ENCODE measurements at regions not wholly inside any gene's neighbourhood (a gene's known extent, or its start where the extent isn't known, plus 50 kb on each side); places are given as distances from the start of the nearest gene placed in this dataset.
"Not testable (repeated sequence)": the region's sequence is repeated elsewhere in the genome, so short reads cannot be mapped to it uniquely, and the experiment has no call there.

DNA sequence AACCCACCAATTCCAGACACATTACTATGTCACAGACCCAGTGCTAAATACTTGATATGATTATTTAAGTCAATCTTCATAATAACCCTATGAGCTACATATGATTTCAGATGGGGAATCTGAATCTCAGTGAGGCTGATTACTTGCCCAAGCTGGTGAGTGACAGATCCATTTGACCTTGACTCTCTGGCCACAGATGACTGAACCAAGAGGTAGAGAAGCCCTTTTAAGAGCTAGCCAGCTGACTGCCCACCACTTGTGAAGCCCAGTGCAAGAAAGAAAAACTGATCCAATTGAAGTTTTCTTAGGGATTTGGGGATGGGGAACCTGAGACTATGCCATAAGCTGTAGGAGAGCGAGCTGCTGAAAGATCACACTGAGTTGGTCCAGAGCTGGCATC, 124.7 kb upstream of the SPATA12 start:
- no peaks in the 10 kb centered on the region for H3K36me3 ChIP-seq
- no peak overlapping the region for H3K27ac ChIP-seq
- no peak overlapping the region for H3K4me3 ChIP-seq (ENCODE audit: low read depth in 1 of 2, low read length in 1 of 2)
- no peaks in the 10 kb centered on the region for H3K9me3 ChIP-seq
- TF ChIP-seq, protein P1, sequence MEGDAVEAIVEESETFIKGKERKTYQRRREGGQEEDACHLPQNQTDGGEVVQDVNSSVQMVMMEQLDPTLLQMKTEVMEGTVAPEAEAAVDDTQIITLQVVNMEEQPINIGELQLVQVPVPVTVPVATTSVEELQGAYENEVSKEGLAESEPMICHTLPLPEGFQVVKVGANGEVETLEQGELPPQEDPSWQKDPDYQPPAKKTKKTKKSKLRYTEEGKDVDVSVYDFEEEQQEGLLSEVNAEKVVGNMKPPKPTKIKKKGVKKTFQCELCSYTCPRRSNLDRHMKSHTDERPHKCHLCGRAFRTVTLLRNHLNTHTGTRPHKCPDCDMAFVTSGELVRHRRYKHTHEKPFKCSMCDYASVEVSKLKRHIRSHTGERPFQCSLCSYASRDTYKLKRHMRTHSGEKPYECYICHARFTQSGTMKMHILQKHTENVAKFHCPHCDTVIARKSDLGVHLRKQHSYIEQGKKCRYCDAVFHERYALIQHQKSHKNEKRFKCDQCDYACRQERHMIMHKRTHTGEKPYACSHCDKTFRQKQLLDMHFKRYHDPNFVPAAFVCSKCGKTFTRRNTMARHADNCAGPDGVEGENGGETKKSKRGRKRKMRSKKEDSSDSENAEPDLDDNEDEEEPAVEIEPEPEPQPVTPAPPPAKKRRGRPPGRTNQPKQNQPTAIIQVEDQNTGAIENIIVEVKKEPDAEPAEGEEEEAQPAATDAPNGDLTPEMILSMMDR (IDR thresholded peaks at IDR 0.05) = no peak
- H3K27me3 ChIP-seq = no peaks in the 10 kb centered on the region
- no peaks in the 10 kb centered on the region for H3K4me1 ChIP-seq (ENCODE audit: control insufficient read depth in 1 of 2, insufficient read depth in 1 of 2, low read depth in 1 of 2, low read length in 1 of 2)

DNA sequence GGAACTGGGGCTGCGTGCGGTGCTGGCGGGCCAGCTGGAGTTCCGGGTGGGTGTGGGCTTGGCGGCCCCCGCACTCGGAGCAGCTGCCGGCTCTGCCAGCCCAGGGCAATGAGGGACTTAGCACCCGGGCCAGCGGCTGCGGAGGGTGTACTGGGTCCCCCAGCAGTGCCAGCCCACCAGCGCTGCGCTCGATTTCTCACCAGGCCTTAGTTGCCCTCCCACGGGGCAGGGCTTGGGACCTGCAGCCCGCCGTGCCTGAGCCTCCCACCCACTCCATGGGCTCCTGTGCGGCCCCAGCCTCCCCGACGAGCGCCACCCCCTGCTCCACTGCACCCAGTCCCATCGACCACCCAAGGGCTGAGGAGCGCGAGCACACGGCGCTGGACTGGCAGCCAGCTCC, 126.0 kb upstream of the SPATA12 start:
- not testable (repeated sequence) for H3K27ac ChIP-seq; H3K4me1 ChIP-seq (ENCODE audit: control insufficient read depth in 1 of 2, insufficient read depth in 1 of 2, low read depth in 1 of 2, low read length in 1 of 2); H3K36me3 ChIP-seq; H3K27me3 ChIP-seq; H3K4me3 ChIP-seq (ENCODE audit: low read depth in 1 of 2, low read length in 1 of 2); H3K9me3 ChIP-seq

DNA sequence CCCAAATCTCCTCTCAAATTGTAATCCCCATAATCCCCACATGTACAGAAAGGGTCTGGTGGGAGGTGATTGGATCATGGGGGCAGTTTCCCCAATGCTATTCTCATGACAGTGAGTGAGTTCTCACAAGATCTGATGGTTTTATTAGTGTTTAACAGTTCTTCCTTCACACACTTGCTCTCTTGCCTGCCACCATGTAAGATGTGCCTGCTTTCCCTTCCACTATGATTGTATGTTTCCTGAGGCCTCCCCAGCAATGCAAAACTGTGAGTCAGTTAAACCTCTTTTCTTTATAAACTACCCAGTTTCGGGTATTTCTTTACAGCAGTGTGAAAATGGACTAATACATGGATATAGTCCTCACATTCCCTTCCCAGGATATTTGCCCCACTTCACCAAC, 126.7 kb upstream of the SPATA12 start:
- H3K36me3 ChIP-seq = no peaks in the 10 kb centered on the region
- H3K4me1 ChIP-seq (ENCODE audit: control insufficient read depth in 1 of 2, insufficient read depth in 1 of 2, low read depth in 1 of 2, low read length in 1 of 2) = no peaks in the 10 kb centered on the region
- no peak overlapping the region for H3K27ac ChIP-seq
- no peak overlapping the region for H3K4me3 ChIP-seq (ENCODE audit: low read depth in 1 of 2, low read length in 1 of 2)
- H3K9me3 ChIP-seq = no peaks in the 10 kb centered on the region
- TF ChIP-seq, protein P1 (IDR thresholded peaks at IDR 0.05) = no peak
- H3K27me3 ChIP-seq = no peaks in the 10 kb centered on the region

DNA sequence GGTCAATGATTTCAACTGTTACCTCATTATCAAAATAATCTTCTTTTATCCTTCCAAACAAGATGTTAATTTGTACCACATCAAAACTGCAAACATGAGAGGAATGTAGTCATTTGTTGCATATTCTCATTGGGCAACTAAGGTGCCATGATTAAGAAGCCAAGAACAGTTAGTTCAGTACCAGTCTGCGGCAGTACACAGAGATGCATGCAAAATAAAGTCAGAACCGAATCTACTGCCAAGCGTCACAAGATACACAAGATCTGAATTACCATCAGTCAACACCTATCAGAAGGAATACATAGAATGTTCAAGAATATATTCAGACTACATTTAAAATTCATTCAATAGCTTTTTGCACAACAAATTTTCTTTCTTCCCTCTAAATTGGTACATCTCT, 127.6 kb upstream of the SPATA12 start:
- H3K4me1 ChIP-seq (ENCODE audit: control insufficient read depth in 1 of 2, insufficient read depth in 1 of 2, low read depth in 1 of 2, low read length in 1 of 2) = no peaks in the 10 kb centered on the region
- H3K4me3 ChIP-seq (ENCODE audit: low read depth in 1 of 2, low read length in 1 of 2) = no peak overlapping the region
- H3K9me3 ChIP-seq = no peaks in the 10 kb centered on the region
- no peaks in the 10 kb centered on the region for H3K27me3 ChIP-seq
- H3K36me3 ChIP-seq = no peaks in the 10 kb centered on the region
- H3K27ac ChIP-seq = no peak overlapping the region
- TF ChIP-seq, protein P1 (IDR thresholded peaks at IDR 0.05) = no peak

DNA sequence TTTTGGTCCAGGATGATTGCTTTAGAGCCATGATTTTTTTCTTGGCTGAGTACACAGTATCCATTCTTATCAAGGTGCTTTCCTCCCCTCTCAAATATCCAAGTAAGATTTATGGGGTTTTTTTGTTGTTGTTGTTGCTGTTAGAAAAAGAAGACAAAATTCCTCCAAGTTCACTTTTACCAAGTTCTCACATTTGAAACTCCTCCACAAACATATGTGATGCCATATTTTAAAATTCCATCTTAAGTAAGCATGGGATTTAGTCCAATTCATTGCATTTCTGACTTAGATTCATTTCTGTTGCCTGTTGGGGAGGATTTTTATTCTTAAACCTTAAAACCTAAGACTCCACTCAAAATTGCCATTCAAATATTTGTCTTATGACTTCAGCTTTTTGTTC, 128.6 kb upstream of the SPATA12 start:
- no peak overlapping the region for H3K4me3 ChIP-seq (ENCODE audit: low read depth in 1 of 2, low read length in 1 of 2)
- H3K27ac ChIP-seq = no peak overlapping the region
- no peaks in the 10 kb centered on the region for H3K9me3 ChIP-seq
- no peaks in the 10 kb centered on the region for H3K27me3 ChIP-seq
- no peaks in the 10 kb centered on the region for H3K36me3 ChIP-seq
- no peaks in the 10 kb centered on the region for H3K4me1 ChIP-seq (ENCODE audit: control insufficient read depth in 1 of 2, insufficient read depth in 1 of 2, low read depth in 1 of 2, low read length in 1 of 2)
- TF ChIP-seq, protein P1 (IDR thresholded peaks at IDR 0.05) = no peak

DNA sequence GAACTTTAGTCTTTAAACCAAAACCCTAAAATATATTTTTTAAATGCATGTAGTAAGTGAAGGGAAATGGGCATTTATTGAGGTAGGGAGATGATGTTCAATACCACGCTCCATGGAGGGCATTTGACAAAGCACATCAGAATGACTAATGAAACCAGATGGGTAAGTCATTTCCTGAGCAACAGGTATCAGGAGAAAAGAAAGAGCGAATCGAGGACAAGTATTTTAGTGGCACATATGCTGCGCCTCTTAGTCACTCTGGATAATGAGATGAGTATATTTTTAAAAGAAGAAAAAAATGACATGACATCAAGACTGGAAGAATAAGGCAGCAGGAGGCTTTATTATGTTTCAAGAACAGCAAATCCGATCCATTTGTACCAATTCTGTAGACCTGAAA, 129.0 kb upstream of the ARHGEF3 start:
- TF ChIP-seq, protein P1 (IDR thresholded peaks at IDR 0.05) = no peak
- Histone ChIP-seq H3K4me1 (ENCODE audit: control insufficient read depth in 1 of 2, insufficient read depth in 1 of 2, low read depth in 1 of 2, low read length in 1 of 2) (no peaks in the 10 kb centered on the region), H3K27ac (no peak overlapping the region), H3K4me3 (ENCODE audit: low read depth in 1 of 2, low read length in 1 of 2) (no peak overlapping the region), H3K36me3 (no peaks in the 10 kb centered on the region), H3K27me3 (no peaks in the 10 kb centered on the region), H3K9me3 (no peaks in the 10 kb centered on the region)
